ENCODE measurements at regions not wholly inside any gene's neighbourhood (a gene's known extent, or its start where the extent isn't known, plus 50 kb on each side); places are given as distances from the start of the nearest gene placed in this dataset.
"Not testable (repeated sequence)": the region's sequence is repeated elsewhere in the genome, so short reads cannot be mapped to it uniquely, and the experiment has no call there.

DNA sequence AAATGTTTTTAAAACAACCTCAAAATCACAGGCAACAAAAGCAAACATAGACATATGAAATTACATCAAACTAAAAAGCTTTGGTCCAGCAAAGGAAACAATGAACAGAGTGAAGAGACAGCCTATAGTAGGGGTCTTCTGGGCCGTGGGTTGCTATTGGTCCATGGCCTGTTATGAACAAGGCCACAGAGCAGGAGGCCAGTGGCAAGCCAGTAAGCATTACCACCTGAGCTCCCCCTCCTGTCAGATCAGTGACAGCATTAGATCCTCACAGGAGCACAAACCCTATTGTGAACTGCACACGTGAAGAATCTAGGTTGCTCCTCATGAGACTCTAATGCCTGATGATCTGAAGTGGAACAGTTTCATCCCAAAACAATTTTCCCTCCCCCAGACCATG is 174.0 kb downstream of the DIO2 start:
- Mint-ChIP-seq H3K4me1 (no peaks in the 10 kb centered on the region), H3K27me3 (no peaks in the 10 kb centered on the region), H3K36me3 (ENCODE audit: low read depth) (no peaks in the 10 kb centered on the region), H3K27ac (no peak overlapping the region), H3K9me3 (no peaks in the 10 kb centered on the region), H3K4me3 (no peak overlapping the region)
- intact Hi-C loops (cut with micrococcal nuclease) = no loop called here
- DNase-seq = no peak

DNA sequence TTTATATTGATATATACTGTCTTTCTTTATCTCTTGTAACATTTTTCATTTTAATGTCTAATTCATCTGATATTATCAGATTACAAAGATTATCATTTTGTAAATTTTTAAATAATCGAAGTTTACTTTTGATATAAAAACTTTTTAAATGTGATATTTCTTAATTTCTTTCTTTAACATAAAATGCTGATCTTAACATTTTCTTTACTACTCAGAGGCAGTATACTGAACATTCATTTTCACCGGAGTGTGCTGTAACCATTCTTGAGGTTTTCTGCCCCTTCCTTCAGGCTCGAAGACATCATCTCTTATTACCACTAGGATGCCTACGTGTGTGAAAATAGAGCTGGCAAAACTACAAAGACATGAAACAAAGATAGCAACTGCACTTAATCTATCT is 186.9 kb downstream of the DIO2 start:
- Mint-ChIP-seq H3K27ac (no peak overlapping the region), H3K9me3 (peaks cover 6% of the 10 kb centered on the region), H3K4me1 (no peaks in the 10 kb centered on the region), H3K36me3 (ENCODE audit: low read depth) (no peaks in the 10 kb centered on the region), H3K27me3 (no peaks in the 10 kb centered on the region), H3K4me3 (no peak overlapping the region)
- intact Hi-C loops (cut with micrococcal nuclease) = no loop called here
- no peak for DNase-seq

DNA sequence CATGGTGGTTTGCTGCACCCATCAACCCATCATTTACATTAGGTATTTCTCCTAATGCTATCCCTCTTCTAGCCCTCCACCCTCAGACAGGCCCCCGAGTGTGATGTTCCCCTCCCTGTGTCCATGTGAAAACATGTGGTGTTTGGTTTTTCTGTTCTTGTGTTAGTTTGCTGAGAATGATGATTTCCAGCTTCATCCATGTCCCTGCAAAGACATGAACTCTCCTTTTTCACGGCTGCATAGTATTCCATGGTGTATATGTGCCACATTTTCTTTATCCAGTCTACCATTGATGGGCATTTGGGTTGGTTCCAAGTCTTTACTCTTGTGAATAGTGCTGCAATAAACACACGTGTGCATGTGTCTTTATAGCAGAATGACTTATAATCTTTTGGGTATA is 192.8 kb downstream of the DIO2 start:
- H3K27me3 Mint-ChIP-seq; intact Hi-C loops (cut with micrococcal nuclease); DNase-seq; H3K36me3 Mint-ChIP-seq (ENCODE audit: low read depth); H3K4me3 Mint-ChIP-seq; H3K27ac Mint-ChIP-seq; H3K4me1 Mint-ChIP-seq: not testable (repeated sequence)
- peaks cover 13% of the 10 kb centered on the region for H3K9me3 Mint-ChIP-seq

DNA sequence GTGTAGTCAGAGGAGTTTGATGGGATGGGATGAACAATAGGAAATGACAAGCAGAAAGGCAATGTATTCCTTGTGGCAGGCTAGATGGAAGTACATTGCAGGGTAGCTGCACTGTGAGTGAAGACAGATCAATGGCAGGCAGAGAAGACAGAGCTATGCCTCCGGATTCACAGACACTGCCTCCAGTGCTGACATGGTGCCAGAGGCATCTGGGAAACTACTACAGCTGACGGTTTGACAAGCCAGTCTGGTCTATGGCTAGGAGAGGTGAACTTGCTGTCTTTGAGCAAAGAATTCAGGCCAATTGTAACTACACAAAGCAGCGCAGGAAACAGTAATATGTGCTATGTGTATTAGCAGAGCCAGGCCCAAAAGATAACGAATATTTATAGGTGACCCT is 193.5 kb downstream of the DIO2 start:
- Mint-ChIP-seq H3K4me3 (no peak overlapping the region), H3K27ac (no peak overlapping the region), H3K4me1 (no peaks in the 10 kb centered on the region), H3K36me3 (ENCODE audit: low read depth) (no peaks in the 10 kb centered on the region), H3K27me3 (no peaks in the 10 kb centered on the region), H3K9me3 (peaks cover 13% of the 10 kb centered on the region)
- no peak for DNase-seq
- intact Hi-C loops (cut with micrococcal nuclease) = no loop called here

DNA sequence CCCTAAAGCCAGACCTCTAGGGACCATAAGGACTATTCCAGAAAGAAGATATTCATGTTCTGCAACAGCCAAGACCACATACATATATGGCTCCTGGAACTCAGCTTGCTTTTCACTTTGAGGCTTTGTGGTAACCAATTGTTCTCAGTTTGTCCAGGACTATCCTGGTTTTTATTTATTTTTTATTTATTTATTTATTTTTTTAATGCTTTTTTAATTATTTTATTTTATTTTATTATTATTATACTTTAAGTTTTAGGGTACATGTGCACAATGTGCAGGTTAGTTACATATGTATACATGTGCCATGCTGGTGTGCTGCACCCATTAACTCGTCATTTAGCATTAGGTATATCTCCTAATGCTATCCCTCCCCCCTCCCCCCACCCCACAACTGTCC is 201.1 kb downstream of the DIO2 start:
- H3K4me3 Mint-ChIP-seq; DNase-seq; H3K36me3 Mint-ChIP-seq (ENCODE audit: low read depth); H3K27ac Mint-ChIP-seq; H3K4me1 Mint-ChIP-seq; H3K9me3 Mint-ChIP-seq; H3K27me3 Mint-ChIP-seq; intact Hi-C loops (cut with micrococcal nuclease): not testable (repeated sequence)

DNA sequence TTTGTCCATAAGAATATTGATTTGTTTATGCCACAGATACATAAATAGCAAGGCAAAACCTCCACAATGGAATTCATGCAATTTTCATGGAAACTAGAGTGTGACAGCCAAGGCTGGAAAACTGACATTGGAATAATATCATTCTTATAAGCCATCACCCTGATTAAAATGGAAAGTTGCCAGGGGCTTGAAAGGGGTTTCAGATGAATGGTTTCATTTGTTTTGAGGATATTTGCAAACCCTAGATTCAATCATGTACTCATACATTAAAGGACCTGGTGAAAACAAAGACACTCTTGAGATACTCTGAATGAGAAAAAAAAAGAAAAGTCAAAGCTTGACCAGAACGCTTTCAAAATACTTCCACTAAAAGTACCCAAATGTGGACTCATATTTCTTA is 205.7 kb downstream of the DIO2 start:
- intact Hi-C loops (cut with micrococcal nuclease) = no loop called here
- Mint-ChIP-seq H3K4me1 (no peaks in the 10 kb centered on the region), H3K27me3 (no peaks in the 10 kb centered on the region), H3K4me3 (no peak overlapping the region), H3K9me3 (no peaks in the 10 kb centered on the region), H3K27ac (no peak overlapping the region), H3K36me3 (ENCODE audit: low read depth) (no peaks in the 10 kb centered on the region)
- DNase-seq = no peak

DNA sequence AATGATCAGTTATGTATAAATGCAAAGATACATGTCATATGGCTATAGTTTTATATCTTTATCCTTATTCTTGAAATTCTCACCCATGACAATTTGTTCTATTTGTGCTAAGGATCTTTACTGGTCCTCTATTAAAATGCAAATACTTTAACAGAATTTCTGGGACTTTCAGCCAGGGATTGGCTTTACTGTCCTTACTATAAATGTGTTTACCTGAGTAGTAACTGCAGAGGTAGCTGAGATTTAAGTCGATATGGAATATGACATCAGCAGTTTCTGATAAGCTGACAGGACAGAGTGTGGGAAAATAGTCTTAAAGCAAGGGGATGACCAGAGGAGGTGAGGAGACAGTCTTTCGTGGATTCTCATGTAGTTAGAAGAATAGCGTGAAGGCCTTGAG is 206.4 kb downstream of the DIO2 start:
- H3K27ac Mint-ChIP-seq = no peak overlapping the region
- no peak for DNase-seq
- H3K4me3 Mint-ChIP-seq = no peak overlapping the region
- H3K36me3 Mint-ChIP-seq (ENCODE audit: low read depth) = no peaks in the 10 kb centered on the region
- peaks cover 4% of the 10 kb centered on the region for H3K9me3 Mint-ChIP-seq
- no peaks in the 10 kb centered on the region for H3K27me3 Mint-ChIP-seq
- H3K4me1 Mint-ChIP-seq = no peaks in the 10 kb centered on the region
- intact Hi-C loops (cut with micrococcal nuclease) = no loop called here

DNA sequence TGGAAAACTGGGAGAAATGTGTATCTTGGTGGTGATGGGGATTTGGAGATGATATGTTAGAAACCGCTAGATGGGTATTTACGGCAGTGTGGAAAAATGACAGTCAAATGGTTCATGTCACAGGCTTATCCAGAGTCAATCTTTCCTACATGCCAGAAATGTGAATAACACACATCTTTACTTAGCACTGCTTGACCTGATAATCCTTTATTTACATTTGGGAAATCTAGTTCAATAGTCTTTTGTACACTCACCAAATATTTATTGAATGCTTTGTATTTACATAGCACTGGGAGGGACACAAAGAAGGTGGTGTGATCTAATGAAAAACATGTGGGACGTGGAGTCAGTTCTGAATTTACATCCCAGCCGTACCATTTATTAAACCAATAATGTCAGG is 208.2 kb downstream of the DIO2 start:
- no peaks in the 10 kb centered on the region for H3K4me1 Mint-ChIP-seq
- no peaks in the 10 kb centered on the region for H3K36me3 Mint-ChIP-seq (ENCODE audit: low read depth)
- DNase-seq = no peak
- intact Hi-C loops (cut with micrococcal nuclease) = no loop called here
- no peak overlapping the region for H3K4me3 Mint-ChIP-seq
- H3K27me3 Mint-ChIP-seq = no peaks in the 10 kb centered on the region
- H3K9me3 Mint-ChIP-seq = peaks cover 5% of the 10 kb centered on the region
- H3K27ac Mint-ChIP-seq = no peak overlapping the region

DNA sequence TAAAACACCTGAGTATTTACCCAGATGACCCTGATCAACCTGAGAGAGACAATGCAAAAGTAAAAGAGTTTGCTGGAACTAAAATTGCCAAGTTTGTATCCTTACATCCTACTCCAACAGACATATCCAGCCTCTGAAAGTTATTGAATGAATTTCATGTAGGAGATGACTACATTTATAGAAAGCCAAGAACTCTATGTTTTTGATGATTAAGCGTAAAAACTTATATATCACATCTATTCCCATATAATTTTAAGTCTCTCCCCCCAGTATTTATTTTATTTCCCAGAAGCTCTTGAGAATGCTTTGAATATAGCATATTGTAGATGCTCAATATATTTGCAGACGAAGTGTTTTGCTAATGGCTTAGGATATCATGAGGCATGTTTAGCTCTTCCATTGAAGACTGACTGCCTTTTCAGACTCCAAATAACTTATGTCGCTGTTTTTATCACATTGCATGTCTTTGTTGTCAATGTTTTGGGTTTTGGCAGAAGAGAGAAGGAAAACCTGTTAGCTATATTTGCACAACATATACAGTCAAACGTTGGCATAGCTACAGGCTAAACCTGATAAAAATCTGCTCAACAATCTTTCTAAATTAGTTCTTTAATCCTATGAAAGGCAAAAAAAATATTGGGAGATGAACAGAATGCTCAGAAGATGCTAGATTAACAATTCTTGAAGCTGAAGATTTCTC is 213.6 kb downstream of the DIO2 start:
- Mint-ChIP-seq H3K36me3 (ENCODE audit: low read depth) (no peaks in the 10 kb centered on the region), H3K4me1 (no peaks in the 10 kb centered on the region), H3K4me3 (no peak overlapping the region), H3K27ac (no peak overlapping the region), H3K9me3 (peaks cover 5% of the 10 kb centered on the region), H3K27me3 (no peaks in the 10 kb centered on the region)
- DNase-seq = no peak
- intact Hi-C loops (cut with micrococcal nuclease) = no loop called here

DNA sequence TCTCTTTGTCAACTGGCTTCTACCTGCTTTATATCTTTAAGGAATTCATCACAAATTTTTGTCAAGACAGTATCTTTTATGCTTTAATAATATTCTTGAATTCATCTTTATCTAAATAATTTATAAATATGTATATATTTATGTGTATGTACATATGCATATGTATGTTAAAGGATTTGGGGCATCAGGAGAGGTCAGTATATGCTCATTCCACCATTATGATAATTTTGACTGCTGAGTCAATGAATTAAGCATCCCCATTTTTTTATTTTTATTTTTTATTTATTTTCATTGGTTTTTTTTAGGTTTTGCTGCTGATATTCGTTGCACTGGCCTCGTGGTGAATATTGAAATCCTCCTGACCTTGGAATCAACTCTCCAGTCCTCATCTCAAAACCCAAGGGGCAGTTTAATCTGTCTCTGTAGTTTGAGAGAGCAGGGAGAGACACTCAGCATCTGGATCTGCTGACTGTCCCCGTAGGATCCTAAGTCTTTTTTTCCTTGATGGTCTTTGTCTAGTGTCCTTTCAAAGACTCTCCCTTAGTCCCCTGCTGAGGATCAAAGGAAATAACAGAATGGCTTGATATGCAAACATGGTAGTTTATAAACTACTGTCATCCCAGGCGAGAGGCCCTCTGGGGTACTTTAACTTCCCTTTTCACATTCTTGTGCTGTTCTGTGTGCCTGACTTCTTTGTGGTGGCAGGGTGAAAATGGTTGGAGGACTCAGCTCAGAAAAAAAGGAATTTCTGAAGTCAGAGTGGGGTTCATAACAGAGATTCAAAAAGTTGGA is 218.7 kb downstream of the DIO2 start:
- Mint-ChIP-seq H3K4me1 (no peaks in the 10 kb centered on the region), H3K27ac (no peak overlapping the region), H3K4me3 (no peak overlapping the region), H3K9me3 (no peaks in the 10 kb centered on the region), H3K36me3 (ENCODE audit: low read depth) (no peaks in the 10 kb centered on the region), H3K27me3 (no peaks in the 10 kb centered on the region)
- no peak for DNase-seq
- intact Hi-C loops (cut with micrococcal nuclease) = no loop called here

DNA sequence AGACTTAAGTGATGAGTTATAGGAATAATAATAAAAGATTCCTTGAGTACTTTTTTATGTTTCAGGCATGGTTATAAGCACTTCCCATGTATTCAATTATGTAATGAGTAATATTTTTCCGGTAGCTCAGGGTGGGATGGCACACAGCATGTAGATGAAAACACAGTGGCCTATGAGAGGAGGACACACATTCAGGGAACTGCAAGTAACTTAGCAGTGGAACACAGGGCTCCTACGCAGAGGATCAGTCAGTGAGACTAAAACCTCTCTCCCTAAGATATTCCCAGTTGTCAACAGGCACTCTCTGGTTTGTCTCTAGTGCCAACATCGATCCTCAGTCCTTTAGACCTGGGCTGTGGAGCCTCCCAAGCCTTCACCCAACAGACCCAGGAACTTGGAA is 219.4 kb downstream of the DIO2 start:
- DNase-seq = no peak
- H3K27me3 Mint-ChIP-seq = no peaks in the 10 kb centered on the region
- no peaks in the 10 kb centered on the region for H3K9me3 Mint-ChIP-seq
- H3K27ac Mint-ChIP-seq = no peak overlapping the region
- no peaks in the 10 kb centered on the region for H3K4me1 Mint-ChIP-seq
- H3K36me3 Mint-ChIP-seq (ENCODE audit: low read depth) = no peaks in the 10 kb centered on the region
- intact Hi-C loops (cut with micrococcal nuclease) = no loop called here
- H3K4me3 Mint-ChIP-seq = no peak overlapping the region

DNA sequence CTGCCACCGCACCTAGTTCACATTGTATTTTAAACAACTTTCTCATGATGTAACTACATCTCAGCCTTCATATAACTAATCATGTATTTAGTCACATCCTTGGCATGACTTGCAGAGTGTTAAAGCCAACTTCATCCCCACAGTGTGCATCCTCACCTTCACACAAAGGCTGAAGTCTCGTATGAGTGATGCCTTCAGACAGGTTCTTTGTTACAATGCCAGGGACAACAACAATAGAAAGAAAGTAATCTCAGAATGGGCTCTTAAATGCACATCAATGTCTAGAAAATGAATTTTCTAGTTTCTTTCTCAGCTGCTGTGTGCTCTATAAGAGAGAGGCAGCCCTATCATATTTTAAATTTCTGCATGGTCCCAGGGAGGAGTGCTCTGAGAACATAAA is 221.3 kb downstream of the DIO2 start:
- Mint-ChIP-seq H3K27ac (no peak overlapping the region), H3K36me3 (ENCODE audit: low read depth) (no peaks in the 10 kb centered on the region), H3K4me1 (no peaks in the 10 kb centered on the region), H3K27me3 (no peaks in the 10 kb centered on the region), H3K9me3 (no peaks in the 10 kb centered on the region), H3K4me3 (no peak overlapping the region)
- intact Hi-C loops (cut with micrococcal nuclease) = no loop called here
- DNase-seq = no peak

DNA sequence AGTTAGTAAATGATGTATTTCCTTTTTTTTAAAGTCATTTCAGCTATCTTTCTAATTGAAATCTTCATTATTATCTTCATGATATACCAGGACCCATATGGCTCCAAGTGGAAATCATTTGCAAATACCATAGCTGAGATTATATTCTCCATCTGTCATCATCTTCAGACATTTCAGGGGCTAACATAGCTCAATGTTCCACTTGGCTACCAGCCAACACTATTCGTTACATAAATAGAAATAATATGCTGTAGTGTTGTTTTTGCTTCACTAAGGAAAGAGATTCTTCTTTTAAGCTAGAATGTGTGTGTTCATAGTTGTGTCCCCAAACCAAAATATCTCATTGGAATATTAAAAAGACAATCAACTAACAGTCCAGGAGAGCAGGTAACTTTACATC is 225.1 kb downstream of the DIO2 start:
- no peaks in the 10 kb centered on the region for H3K4me1 Mint-ChIP-seq
- intact Hi-C loops (cut with micrococcal nuclease) = no loop called here
- no peaks in the 10 kb centered on the region for H3K36me3 Mint-ChIP-seq (ENCODE audit: low read depth)

DNA sequence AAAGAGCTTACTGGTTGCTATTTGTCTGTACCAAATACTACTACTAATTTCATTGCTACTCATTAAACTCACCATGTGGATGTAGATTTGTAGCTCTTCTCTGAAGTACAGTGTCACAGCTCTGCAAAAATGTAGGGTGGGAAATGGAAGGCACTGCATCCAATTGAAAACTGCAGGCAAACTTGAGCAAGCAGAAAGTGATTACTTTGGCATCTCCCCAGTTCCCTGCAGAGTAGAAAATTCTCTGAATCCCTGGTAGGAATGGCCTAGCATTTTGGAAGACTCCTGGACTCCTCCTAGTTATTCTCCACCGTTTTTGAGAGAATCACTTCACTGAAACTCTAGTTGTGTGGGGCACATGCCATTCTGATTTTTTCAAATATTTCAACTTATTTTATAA is 239.1 kb downstream of the DIO2 start:
- Mint-ChIP-seq H3K9me3 (no peaks in the 10 kb centered on the region), H3K27me3 (no peaks in the 10 kb centered on the region), H3K4me3 (no peak overlapping the region), H3K27ac (no peak overlapping the region), H3K36me3 (ENCODE audit: low read depth) (no peaks in the 10 kb centered on the region), H3K4me1 (no peaks in the 10 kb centered on the region)
- intact Hi-C loops (cut with micrococcal nuclease) = no loop called here
- no peak for DNase-seq

More for the DNA sequence above, 225.1 kb downstream of the DIO2 start:
- Mint-ChIP-seq H3K9me3 (no peaks in the 10 kb centered on the region), H3K4me3 (no peak overlapping the region), H3K27me3 (no peaks in the 10 kb centered on the region), H3K27ac (no peak overlapping the region)
- DNase-seq = no peak

DNA sequence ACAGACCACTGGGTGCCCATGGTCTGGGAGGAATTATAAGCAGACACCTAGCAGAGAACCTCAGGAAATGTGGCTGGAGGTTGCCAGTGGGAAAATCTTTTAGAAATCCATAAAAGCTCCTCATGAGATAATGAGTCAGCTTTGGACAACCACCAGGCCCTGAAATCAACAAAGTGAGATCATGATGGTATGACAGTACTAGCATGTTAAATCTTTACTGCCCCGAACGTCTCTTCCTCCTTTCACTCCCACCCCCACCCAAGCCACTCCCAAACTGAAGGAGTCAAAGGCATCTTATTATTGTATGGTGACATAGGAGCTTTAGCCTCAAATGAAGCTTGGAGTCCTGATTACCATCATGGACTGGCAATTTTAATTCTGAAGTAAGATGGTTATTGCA is 240.0 kb downstream of the DIO2 start:
- H3K27me3 Mint-ChIP-seq = no peaks in the 10 kb centered on the region
- DNase-seq = no peak
- no peak overlapping the region for H3K4me3 Mint-ChIP-seq
- intact Hi-C loops (cut with micrococcal nuclease) = no loop called here
- no peak overlapping the region for H3K27ac Mint-ChIP-seq
- no peaks in the 10 kb centered on the region for H3K36me3 Mint-ChIP-seq (ENCODE audit: low read depth)
- H3K4me1 Mint-ChIP-seq = no peaks in the 10 kb centered on the region
- no peaks in the 10 kb centered on the region for H3K9me3 Mint-ChIP-seq

Data from activated CD4-positive, alpha-beta T cell treated with anti-CD3 and anti-CD28 coated beads, Interleukin-2, amount 10 ng/mL, durations not matched to agents 24 days and 14 days (primary cell).